ENCODE measurements at regions not wholly inside any gene's neighbourhood (a gene's known extent, or its start where the extent isn't known, plus 50 kb on each side); places are given as distances from the start of the nearest gene placed in this dataset.

DNA sequence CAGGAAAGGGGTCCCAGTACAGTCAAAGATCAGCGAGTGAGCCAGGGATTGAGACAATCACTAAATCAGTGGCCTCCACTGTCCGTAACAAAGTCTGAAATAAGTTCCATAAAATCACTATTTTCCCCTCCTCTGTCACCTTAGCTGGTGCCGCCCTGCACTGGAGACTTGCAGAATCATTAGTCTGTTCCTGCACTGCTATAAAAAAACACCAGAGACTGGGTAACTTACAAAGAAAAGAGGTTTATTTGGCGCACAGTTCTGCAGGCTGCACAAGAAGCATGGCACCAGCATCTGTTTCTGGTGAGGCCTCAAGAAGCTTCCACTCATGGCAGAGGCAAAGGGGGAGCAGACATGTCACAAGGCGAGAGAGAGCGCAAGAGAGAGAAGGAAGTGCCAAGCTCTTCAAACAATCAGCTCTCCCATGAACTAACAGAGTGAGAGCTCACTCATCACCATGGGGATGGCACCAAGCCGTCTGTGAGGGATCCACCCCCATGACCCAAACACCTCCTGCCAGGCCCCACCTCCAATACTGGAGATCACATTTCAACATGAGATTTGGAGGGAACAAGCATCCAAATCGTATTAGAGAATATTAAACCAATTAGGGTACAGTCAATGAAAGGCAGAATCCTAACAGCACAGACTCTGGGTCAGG lies 129.8 kb upstream of the TIAM1 start:
- TF ChIP-seq, protein P1, sequence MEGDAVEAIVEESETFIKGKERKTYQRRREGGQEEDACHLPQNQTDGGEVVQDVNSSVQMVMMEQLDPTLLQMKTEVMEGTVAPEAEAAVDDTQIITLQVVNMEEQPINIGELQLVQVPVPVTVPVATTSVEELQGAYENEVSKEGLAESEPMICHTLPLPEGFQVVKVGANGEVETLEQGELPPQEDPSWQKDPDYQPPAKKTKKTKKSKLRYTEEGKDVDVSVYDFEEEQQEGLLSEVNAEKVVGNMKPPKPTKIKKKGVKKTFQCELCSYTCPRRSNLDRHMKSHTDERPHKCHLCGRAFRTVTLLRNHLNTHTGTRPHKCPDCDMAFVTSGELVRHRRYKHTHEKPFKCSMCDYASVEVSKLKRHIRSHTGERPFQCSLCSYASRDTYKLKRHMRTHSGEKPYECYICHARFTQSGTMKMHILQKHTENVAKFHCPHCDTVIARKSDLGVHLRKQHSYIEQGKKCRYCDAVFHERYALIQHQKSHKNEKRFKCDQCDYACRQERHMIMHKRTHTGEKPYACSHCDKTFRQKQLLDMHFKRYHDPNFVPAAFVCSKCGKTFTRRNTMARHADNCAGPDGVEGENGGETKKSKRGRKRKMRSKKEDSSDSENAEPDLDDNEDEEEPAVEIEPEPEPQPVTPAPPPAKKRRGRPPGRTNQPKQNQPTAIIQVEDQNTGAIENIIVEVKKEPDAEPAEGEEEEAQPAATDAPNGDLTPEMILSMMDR (IDR thresholded peaks at IDR 0.05), result no peak
- TF ChIP-seq POLR2A (IDR thresholded peaks at IDR 0.05), result no peak
- TF ChIP-seq POLR2AphosphoS5 (IDR thresholded peaks at IDR 0.05), result no peak
